HepG2 (cell line): ENCODE measurements at regions not wholly inside any gene's neighbourhood (a gene's known extent, or its start where the extent isn't known, plus 50 kb on each side); places are given as distances from the start of the nearest gene placed in this dataset.

Source experiments
- CENPX ChIP-seq: sonication (generic); formaldehyde crosslinking; IDR thresholded peaks from 2 replicates; pipeline ENCODE4 v1.9.0; 2021; ENCODE audit warnings: mild to moderate bottlenecking, missing genetic modification reagents, moderate library complexity
- DMAP1 ChIP-seq: IDR thresholded peaks from 2 replicates; pipeline ENCODE4 v1.6.1; 2016
- GATA4 ChIP-seq: sonication (generic); IDR thresholded peaks from 2 replicates; pipeline ENCODE4 v1.6.1; 2016; ENCODE audit warnings: antibody characterized with exemption, low read depth, borderline replicate concordance
- LRRFIP1 ChIP-seq: sonication (generic); formaldehyde crosslinking; conservative IDR thresholded peaks from 2 replicates; pipeline ENCODE4 v1.4.0; 2020; ENCODE audit warnings: missing genetic modification reagents
- MIER3 ChIP-seq: IDR thresholded peaks from 2 replicates; pipeline ENCODE4 v1.6.1; 2016; ENCODE audit warnings: missing compliant biosample characterization, borderline replicate concordance
- NFE2L1 ChIP-seq: sonication (generic); formaldehyde crosslinking; IDR thresholded peaks from 2 replicates; pipeline ENCODE4 v1.4.0; 2020; ENCODE audit warnings: missing genetic modification reagents, mild to moderate bottlenecking, borderline replicate concordance
- NFKB2 ChIP-seq: sonication (generic); formaldehyde crosslinking; IDR thresholded peaks from 2 replicates; pipeline ENCODE4 v1.4.0; 2020; ENCODE audit warnings: missing genetic modification reagents, borderline replicate concordance
- PAXIP1 ChIP-seq: sonication (generic); formaldehyde crosslinking; conservative IDR thresholded peaks from 2 replicates; pipeline ENCODE4 v1.4.0; 2020; ENCODE audit warnings: mild to moderate bottlenecking, missing genetic modification reagents, moderate library complexity
- TIGD3 ChIP-seq: sonication (generic); formaldehyde crosslinking; IDR thresholded peaks from 2 replicates; pipeline ENCODE4 v1.5.1; 2020; ENCODE audit warnings: mild to moderate bottlenecking, missing genetic modification reagents, borderline replicate concordance
- ZNF17 ChIP-seq: sonication (generic); formaldehyde crosslinking; IDR thresholded peaks from 2 replicates; pipeline ENCODE4 v1.5.0; 2020; ENCODE audit warnings: mild to moderate bottlenecking, missing genetic modification reagents
- ZNF446 ChIP-seq: sonication (generic); formaldehyde crosslinking; IDR thresholded peaks from 2 replicates; pipeline ENCODE4 v1.5.0; 2020; ENCODE audit warnings: mild to moderate bottlenecking, missing genetic modification reagents
- ZNF570 ChIP-seq: sonication (generic); formaldehyde crosslinking; IDR thresholded peaks from 2 replicates; pipeline ENCODE4 v1.4.0; 2020; ENCODE audit warnings: mild to moderate bottlenecking, missing genetic modification reagents, borderline replicate concordance
- ZNF7 ChIP-seq: IDR thresholded peaks from 2 replicates; pipeline ENCODE4 v1.6.1; 2016; ENCODE audit warnings: missing biosample characterization, missing genetic modification reagents
- ZNF709 ChIP-seq: sonication (generic); formaldehyde crosslinking; IDR thresholded peaks from 2 replicates; pipeline ENCODE4 v1.5.0; 2020; ENCODE audit warnings: mild to moderate bottlenecking, missing genetic modification reagents
- ZNF761 ChIP-seq: sonication (generic); formaldehyde crosslinking; conservative IDR thresholded peaks from 2 replicates; pipeline ENCODE4 v1.4.0; 2020; ENCODE audit warnings: mild to moderate bottlenecking, missing genetic modification reagents
- ZNF792 ChIP-seq: IDR thresholded peaks from 2 replicates; pipeline ENCODE4 v1.6.1; 2016

- TF ChIP-seq PAXIP1 (CRISPR knock-in tag), result peak; percentile 65
- no peak for TF ChIP-seq ZNF792 (CRISPR knock-in tag)
- TF ChIP-seq TIGD3 (CRISPR knock-in tag), result no peak
- no peak for TF ChIP-seq CENPX (CRISPR knock-in tag)
- TF ChIP-seq NFKB2 (CRISPR knock-in tag), result no peak
- TF ChIP-seq ZNF7 (CRISPR knock-in tag), result no peak
- TF ChIP-seq LRRFIP1 (CRISPR knock-in tag), result no peak
- no peak for TF ChIP-seq ZNF17 (CRISPR knock-in tag)
- TF ChIP-seq ZNF709, result no peak
- no peak for TF ChIP-seq ZNF761 (CRISPR knock-in tag)
- TF ChIP-seq ZNF570 (CRISPR knock-in tag), result no peak
- peak; percentile 41; the same call in 1 of the 2 replicates for TF ChIP-seq MIER3 (CRISPR knock-in tag)
- TF ChIP-seq GATA4, result no peak
- no peak; the same call in 1 of the 2 replicates for TF ChIP-seq ZNF446 (CRISPR knock-in tag)
- TF ChIP-seq DMAP1, result no peak
- TF ChIP-seq NFE2L1, result no peak
Measured at GRCh38 chr2:238523158-238524110, 96.7 kb downstream of the ASB1 start (continued).
